Vagina (tissue), 2 donors: ENCODE measurements at regions not wholly inside any gene's neighbourhood (a gene's known extent, or its start where the extent isn't known, plus 50 kb on each side); places are given as distances from the start of the nearest gene placed in this dataset.
"Not testable (repeated sequence)": the region's sequence is repeated elsewhere in the genome, so short reads cannot be mapped to it uniquely, and the experiment has no call there.

Source experiments
- DNase-seq, 2 donors: peaks; one replicate each; pipeline ENCODE4 v3.0.0-alpha.2; 2017; ENCODE audit errors: extremely low spot score in 2 of 2
- H3K27ac ChIP-seq: fragments of 200-600 bp; sonication (generic); one replicate; pipeline ENCODE4 v1.5.1; 2019
- H3K27me3 ChIP-seq: fragments of 200-600 bp; sonication (generic); one replicate; pipeline ENCODE4 v1.5.1; 2019
- H3K36me3 ChIP-seq, 2 donors: fragments of 200-600 bp; sonication (generic); one replicate each; pipeline ENCODE4 v1.5.1; 2017 to 2019
- H3K4me1 ChIP-seq: fragments of 200-600 bp; sonication (generic); one replicate; pipeline ENCODE4 v1.5.1; 2019
- H3K4me3 ChIP-seq, 2 donors: fragments of 200-600 bp; sonication (generic); 1 replicate in 1 of 2; 2 replicates in 1 of 2; pipeline ENCODE4 v1.5.1; 2016 to 2019
- H3K9me3 ChIP-seq: fragments of 200-600 bp; sonication (generic); one replicate; pipeline ENCODE4 v1.5.1; 2019
- CTCF ChIP-seq, 3 experiments: fragments of 450-650 bp in 2 of 3; fragments of 200-600 bp in 1 of 3; sonication (generic) in 1 of 3; IDR thresholded peaks; one replicate each; pipeline ENCODE4 v1.5.1; 2017 to 2019; ENCODE audit warnings: antibody characterized with exemption in 3 of 3, mild to moderate bottlenecking in 2 of 3, moderate library complexity in 2 of 3
- POLR2A ChIP-seq, 2 donors: fragments of 450-650 bp; IDR thresholded peaks; one replicate each; pipeline ENCODE4 v1.6.1; 2017; ENCODE audit warnings: antibody characterized with exemption in 2 of 2, mild to moderate bottlenecking in 2 of 2, moderate library complexity in 2 of 2
- POLR2AphosphoS5 ChIP-seq, 2 donors: sonication (generic); formaldehyde crosslinking; IDR thresholded peaks; one replicate each; pipeline ENCODE4 v1.9.0; 2017; ENCODE audit warnings: antibody characterized with exemption in 2 of 2, mild to moderate bottlenecking in 2 of 2, low read depth in 1 of 2; ENCODE audit not compliant: insufficient read depth in 1 of 2
- intact Hi-C: fragments of 100-400 bp; cut with DNase I; formaldehyde crosslinking; loops from one replicate; pipeline ENCODE4 v1.15.1; 2023

- Histone ChIP-seq H3K4me1 (no peaks in the 10 kb centered on the region), H3K4me3 (no peak overlapping the region), H3K36me3 (no peaks in the 10 kb centered on the region), H3K27ac (no peak overlapping the region), H3K27me3 (no peaks in the 10 kb centered on the region), H3K9me3 (no peaks in the 10 kb centered on the region)
- no peak for DNase-seq
- intact Hi-C loops: no loop called here
- no peak for TF ChIP-seq CTCF (IDR thresholded peaks at IDR 0.05)
- no peak for TF ChIP-seq POLR2AphosphoS5 (IDR thresholded peaks at IDR 0.05; ENCODE audit: insufficient read depth in 1 of 2, low read depth in 1 of 2)
Measured at GRCh38 chrX:51215266-51215665, 117.4 kb upstream of the NUDT10 start.

GRCh38 chrX:51215856-51216255 is 116.8 kb upstream of the NUDT10 start:
- DNase-seq: no peak
- H3K4me3 ChIP-seq: no peak overlapping the region
- H3K27me3 ChIP-seq: no peaks in the 10 kb centered on the region
- no peaks in the 10 kb centered on the region for H3K4me1 ChIP-seq
- TF ChIP-seq POLR2A (IDR thresholded peaks at IDR 0.05) (no peak), CTCF (IDR thresholded peaks at IDR 0.05) (no peak), POLR2AphosphoS5 (IDR thresholded peaks at IDR 0.05; ENCODE audit: insufficient read depth in 1 of 2, low read depth in 1 of 2) (no peak)
- H3K27ac ChIP-seq: no peak overlapping the region
- intact Hi-C loops: no loop called here
- H3K36me3 ChIP-seq: no peaks in the 10 kb centered on the region
- H3K9me3 ChIP-seq: no peaks in the 10 kb centered on the region

GRCh38 chrX:51242212-51242611 is 90.4 kb upstream of the NUDT10 start:
- intact Hi-C loops: no loop called here
- no peak for DNase-seq
- H3K9me3 ChIP-seq: no peaks in the 10 kb centered on the region
- H3K4me1 ChIP-seq: no peaks in the 10 kb centered on the region
- no peaks in the 10 kb centered on the region for H3K36me3 ChIP-seq
- H3K4me3 ChIP-seq: no peak overlapping the region
- H3K27me3 ChIP-seq: no peaks in the 10 kb centered on the region
- no peak overlapping the region for H3K27ac ChIP-seq
- TF ChIP-seq POLR2A (IDR thresholded peaks at IDR 0.05) (no peak), POLR2AphosphoS5 (IDR thresholded peaks at IDR 0.05; ENCODE audit: insufficient read depth in 1 of 2, low read depth in 1 of 2) (no peak), CTCF (IDR thresholded peaks at IDR 0.05) (no peak)

GRCh38 chrX:51257490-51257889 is 75.1 kb upstream of the NUDT10 start:
- H3K4me3 ChIP-seq: no peak overlapping the region
- no peaks in the 10 kb centered on the region for H3K4me1 ChIP-seq
- no peaks in the 10 kb centered on the region for H3K9me3 ChIP-seq
- H3K36me3 ChIP-seq: no peaks in the 10 kb centered on the region
- H3K27ac ChIP-seq: no peak overlapping the region
- DNase-seq: no peak
- intact Hi-C loops: no loop called here
- TF ChIP-seq POLR2A (IDR thresholded peaks at IDR 0.05): no peak
- TF ChIP-seq CTCF (IDR thresholded peaks at IDR 0.05): no peak
- H3K27me3 ChIP-seq: no peaks in the 10 kb centered on the region

GRCh38 chrX:51262271-51262670 is 70.4 kb upstream of the NUDT10 start:
- intact Hi-C loops, DNase-seq: not testable (repeated sequence)

GRCh38 chrX:51272638-51273037 is 60.0 kb upstream of the NUDT10 start:
- Histone ChIP-seq H3K27ac (no peak overlapping the region), H3K4me1 (no peaks in the 10 kb centered on the region), H3K27me3 (no peaks in the 10 kb centered on the region), H3K9me3 (no peaks in the 10 kb centered on the region), H3K36me3 (no peaks in the 10 kb centered on the region), H3K4me3 (no peak overlapping the region)
- TF ChIP-seq POLR2A (IDR thresholded peaks at IDR 0.05) (no peak), CTCF (IDR thresholded peaks at IDR 0.05) (no peak), POLR2AphosphoS5 (IDR thresholded peaks at IDR 0.05; ENCODE audit: insufficient read depth in 1 of 2, low read depth in 1 of 2) (no peak)
- DNase-seq: no peak
- intact Hi-C loops: no loop called here

More at GRCh38 chrX:51262271-51262670, 70.4 kb upstream of the NUDT10 start:
- not testable (repeated sequence) for H3K36me3 ChIP-seq, H3K9me3 ChIP-seq, H3K27ac ChIP-seq, H3K4me3 ChIP-seq, H3K4me1 ChIP-seq, H3K27me3 ChIP-seq
